Stimulated activated CD4-positive, alpha-beta T cell treated with anti-CD3 and anti-CD28 coated beads, Interleukin-12 subunit alpha, Interleukin-12 subunit beta, amount 100 ng/mL, for 24 hours (primary cell): ENCODE measurements at regions not wholly inside any gene's neighbourhood (a gene's known extent, or its start where the extent isn't known, plus 50 kb on each side); places are given as distances from the start of the nearest gene placed in this dataset.
"Not testable (repeated sequence)": the region's sequence is repeated elsewhere in the genome, so short reads cannot be mapped to it uniquely, and the experiment has no call there.

Experiments
- DNase-seq, 2 experiments: peaks; one replicate each; pipeline ENCODE4 v3.0.0-alpha.2; 2020; ENCODE audit warnings: low read depth in 2 of 2

- DNase-seq, result no peak
Measured at GRCh38 chr5:101364469-101364868, 461.4 kb upstream of the ST8SIA4 start.

GRCh38 chr5:101362067-101362466, 459.0 kb upstream of the ST8SIA4 start:
- no peak for DNase-seq

- DNase-seq, result no peak
Measured at GRCh38 chr5:101346906-101347305, 443.8 kb upstream of the ST8SIA4 start.

GRCh38 chr5:101346447-101346846, 443.4 kb upstream of the ST8SIA4 start:
- DNase-seq, result no peak

GRCh38 chr5:101338226-101338625, 435.1 kb upstream of the ST8SIA4 start:
- DNase-seq, result no peak

GRCh38 chr5:101327816-101328215, 424.7 kb upstream of the ST8SIA4 start:
- no peak for DNase-seq

- no peak for DNase-seq
Measured at GRCh38 chr5:101326766-101327165, 423.7 kb upstream of the ST8SIA4 start.

GRCh38 chr5:101316401-101316800, 413.3 kb upstream of the ST8SIA4 start:
- DNase-seq, result not testable (repeated sequence)

GRCh38 chr5:101306391-101307137, 403.5 kb upstream of the ST8SIA4 start:
- DNase-seq, result no peak

- DNase-seq, result no peak
Measured at GRCh38 chr5:101296477-101296876, 393.4 kb upstream of the ST8SIA4 start.

GRCh38 chr5:101292199-101292598, 389.1 kb upstream of the ST8SIA4 start:
- no peak for DNase-seq

GRCh38 chr5:101290761-101291160, 387.7 kb upstream of the ST8SIA4 start:
- DNase-seq, result not testable (repeated sequence)

- DNase-seq, result no peak
Measured at GRCh38 chr5:101288633-101289032, 385.6 kb upstream of the ST8SIA4 start.

- no peak for DNase-seq
Measured at GRCh38 chr5:101284736-101285375, 381.8 kb upstream of the ST8SIA4 start.

- DNase-seq, result not testable (repeated sequence)
Measured at GRCh38 chr5:101283938-101284337, 380.9 kb upstream of the ST8SIA4 start.

- DNase-seq, result no peak
Measured at GRCh38 chr5:101278917-101279316, 375.8 kb upstream of the ST8SIA4 start.

- DNase-seq, result no peak
Measured at GRCh38 chr5:101278011-101278687, 375.1 kb upstream of the ST8SIA4 start.

GRCh38 chr5:101271945-101272344, 368.9 kb upstream of the ST8SIA4 start:
- DNase-seq, result no peak

- no peak for DNase-seq
Measured at GRCh38 chr5:101271416-101271815, 368.3 kb upstream of the ST8SIA4 start.

GRCh38 chr5:101260857-101261256, 357.8 kb upstream of the ST8SIA4 start:
- DNase-seq, result no peak

- DNase-seq, result no peak
Measured at GRCh38 chr5:101253096-101253495, 350.0 kb upstream of the ST8SIA4 start.

- no peak for DNase-seq
Measured at GRCh38 chr5:101244621-101245020, 341.5 kb upstream of the ST8SIA4 start.
